NCI-H526 treated with DMSO at 0.1 percent for 48 hours (cell line): ENCODE measurements at regions not wholly inside any gene's neighbourhood (a gene's known extent, or its start where the extent isn't known, plus 50 kb on each side); places are given as distances from the start of the nearest gene placed in this dataset.

Experiments used
- DNase-seq: peaks from one replicate; lab custom pipeline; 2025; lab: John Stamatoyannopoulos, UW

DNA sequence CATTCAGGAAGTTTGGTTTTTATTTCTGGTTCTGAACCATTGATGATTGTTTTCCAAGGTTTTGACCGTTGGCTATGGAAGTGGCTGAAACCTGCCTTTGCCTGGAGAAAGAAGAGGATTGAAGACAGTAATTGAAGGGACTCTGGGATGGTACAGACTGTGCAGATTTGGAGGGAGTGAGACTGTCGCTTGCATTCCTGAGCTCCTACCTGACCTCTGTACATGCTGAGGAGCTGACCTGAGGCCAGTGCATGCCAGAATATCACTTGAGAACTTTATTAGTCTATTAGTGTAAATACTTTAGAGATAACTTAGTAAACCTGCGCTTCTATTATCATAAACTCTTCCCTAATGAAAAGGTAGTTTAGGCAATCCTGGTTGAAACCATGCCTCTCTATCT is 276.4 kb downstream of the IRS2 start:
- no peak for DNase-seq

DNA sequence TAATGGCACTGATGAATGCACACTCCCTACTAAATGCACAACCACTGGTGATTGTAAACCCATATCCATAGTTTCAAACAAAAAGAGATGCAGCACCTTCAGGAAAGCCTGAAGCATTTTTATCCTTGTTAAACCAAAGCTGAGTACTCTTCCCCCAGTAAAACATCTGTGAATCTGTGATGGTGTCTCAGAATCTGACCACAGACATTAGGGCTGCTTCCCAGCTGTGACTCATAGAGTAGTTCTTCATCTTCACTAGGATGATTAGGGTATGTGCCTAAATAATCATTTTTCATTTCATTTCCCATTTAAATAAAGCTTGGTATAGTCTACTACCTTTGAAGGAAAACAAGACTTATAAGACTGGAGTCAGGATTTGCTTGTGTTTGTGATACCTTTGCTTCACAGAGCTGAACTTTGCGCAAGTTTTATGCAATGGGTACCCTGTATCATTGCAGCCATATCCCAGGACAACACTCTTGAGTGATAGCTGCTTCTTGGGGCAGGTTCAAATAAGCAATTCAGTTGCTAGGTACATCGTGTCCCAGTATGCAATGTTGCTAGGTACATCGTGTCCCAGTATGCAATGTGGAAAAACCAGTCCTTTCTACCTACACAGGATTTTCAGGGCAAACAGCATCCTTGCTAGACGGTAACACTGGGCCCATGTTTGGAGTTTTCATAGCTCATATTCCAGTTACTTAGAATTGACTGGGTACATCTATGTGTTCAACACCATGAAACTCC is 277.1 kb downstream of the IRS2 start:
- no peak for DNase-seq

DNA sequence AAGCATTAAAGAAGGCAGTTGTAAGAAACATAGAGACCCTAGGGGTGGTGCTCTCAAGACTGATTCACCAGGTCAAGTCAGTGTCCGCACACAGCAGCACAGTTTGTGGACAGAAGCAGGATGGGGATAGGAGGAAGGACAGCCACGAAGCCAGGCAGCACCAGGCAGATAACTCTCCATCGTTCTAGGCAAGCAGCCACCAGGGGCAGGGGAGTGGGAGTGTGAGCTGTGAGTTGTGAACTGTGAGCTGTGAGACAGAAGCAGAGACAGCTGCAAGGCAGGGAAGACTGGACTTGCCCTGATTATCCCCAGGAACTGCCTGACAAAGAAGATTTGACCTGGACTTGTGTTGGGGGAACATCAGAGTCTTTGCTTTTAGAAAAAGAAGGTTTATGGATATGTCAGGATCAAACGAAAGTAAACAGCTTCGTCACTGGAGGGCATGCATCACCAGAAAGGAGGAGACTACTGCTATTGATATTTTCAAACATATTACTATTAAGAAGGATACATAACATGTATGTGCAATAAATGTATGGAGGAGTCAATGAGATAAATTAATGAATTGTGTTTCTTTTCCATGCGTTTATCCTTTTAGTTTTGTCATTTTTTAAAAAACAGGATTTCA is 286.1 kb downstream of the IRS2 start:
- no peak for DNase-seq

DNA sequence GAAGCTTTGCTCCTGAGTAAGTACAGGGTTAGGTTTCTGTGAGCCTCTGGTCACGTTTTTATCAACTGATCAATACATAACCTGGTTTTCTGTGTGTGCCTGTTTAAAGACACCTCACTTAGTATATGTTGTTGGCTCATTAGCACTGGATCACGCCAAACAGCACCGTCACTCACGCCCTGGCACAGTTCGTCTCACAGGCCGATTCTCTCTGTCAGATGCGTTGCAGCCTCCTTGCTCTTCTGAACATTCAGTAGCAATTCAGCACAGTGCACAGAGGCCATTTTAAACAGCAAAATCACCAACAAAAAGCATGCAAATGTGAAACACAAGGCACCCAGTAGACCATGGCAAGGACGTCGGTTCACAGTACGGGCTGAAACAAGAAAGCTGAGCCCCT is 288.5 kb downstream of the IRS2 start:
- peak; percentile 47 for DNase-seq

DNA sequence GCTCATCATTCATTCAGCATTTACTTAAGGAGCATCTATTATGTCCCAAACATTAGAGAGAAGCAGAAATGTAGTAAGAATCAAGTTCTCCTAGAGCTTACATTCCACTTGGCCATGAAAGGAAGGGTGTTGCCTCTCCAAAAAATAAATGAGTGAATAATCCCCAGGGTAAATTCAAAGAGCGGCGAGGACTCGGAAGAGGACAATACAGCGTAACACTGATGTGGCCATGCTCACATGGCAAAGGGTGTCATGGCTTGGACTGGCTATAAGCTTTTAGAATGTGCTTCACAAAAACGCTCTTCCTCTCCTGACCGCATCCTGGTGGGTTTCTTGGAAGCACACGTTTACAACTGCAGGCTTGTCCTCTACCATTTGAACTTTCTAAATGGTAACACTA is 290.2 kb downstream of the IRS2 start:
- DNase-seq = no peak

DNA sequence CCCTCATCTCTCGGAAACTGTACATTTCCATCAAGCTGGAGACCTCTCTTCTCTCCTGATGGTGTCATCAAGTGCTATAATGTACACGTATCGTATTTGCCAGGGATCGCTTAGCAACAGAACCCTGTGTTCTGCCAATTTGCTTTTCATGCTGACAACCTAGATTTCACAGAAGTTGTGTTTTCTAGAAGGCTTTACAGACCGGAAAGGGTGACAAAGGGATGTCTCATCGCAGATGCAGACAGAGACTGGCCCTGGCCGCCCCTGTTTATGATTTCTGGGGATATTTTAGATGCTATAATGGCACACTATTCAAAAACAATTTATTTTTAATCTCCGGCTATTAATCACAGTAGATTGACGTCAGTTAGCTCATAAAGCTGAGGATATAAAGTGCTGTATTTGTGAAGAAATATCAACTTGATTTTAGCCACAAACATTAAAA is 291.4 kb downstream of the IRS2 start:
- DNase-seq = no peak

- no peak for DNase-seq
These were observed 301.1 kb downstream of the IRS2 start for GRCh38 chr13:109485136-109485794.

GRCh38 chr13:109483284-109483683 is 303.1 kb downstream of the IRS2 start:
- no peak for DNase-seq

- DNase-seq = no peak
These were observed 305.3 kb downstream of the IRS2 start for GRCh38 chr13:109481040-109481439.

DNA sequence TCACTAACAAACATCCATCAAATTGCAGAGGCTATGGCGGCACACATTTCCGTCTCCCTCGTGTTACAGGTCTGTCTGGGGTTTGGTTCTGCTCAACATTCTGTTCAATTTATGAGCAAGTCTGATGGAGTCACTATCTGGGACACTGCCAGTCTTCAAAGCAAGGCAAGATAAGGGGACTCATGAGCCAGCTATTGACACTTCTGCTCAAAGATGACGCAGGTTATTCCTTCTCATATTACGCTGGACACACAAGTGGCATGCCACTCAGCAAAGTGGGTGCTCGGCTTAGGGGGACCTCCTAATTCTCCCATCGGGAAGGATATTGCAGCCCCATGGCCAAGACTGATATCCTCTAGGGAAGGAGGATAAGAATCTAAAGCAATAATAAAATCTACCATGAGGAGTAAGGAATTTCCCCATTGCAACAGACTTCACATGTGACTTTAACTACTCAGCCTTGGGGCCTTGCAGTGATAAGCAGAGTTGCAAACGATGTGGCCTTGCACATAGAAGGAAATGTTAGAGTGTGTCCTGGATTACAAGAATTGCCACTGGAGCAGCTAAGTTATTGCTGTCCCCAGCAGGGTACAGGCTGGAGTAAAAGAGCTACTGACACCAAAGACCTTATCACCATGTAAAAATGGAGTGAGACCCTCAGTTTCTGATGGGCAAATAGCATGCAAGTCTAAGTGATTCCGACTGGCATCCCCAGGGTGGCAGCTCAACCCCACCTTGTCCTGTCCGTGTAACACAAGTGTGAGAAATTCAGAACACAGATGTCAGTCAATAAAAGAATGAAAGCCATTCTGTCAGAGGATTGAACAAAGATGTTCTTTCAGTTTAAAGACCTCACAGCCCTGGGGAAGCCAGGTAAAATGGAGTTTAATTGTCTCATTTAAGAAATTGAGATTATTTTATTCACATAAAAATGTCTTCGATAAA is 306.1 kb downstream of the IRS2 start:
- DNase-seq = no peak

DNA sequence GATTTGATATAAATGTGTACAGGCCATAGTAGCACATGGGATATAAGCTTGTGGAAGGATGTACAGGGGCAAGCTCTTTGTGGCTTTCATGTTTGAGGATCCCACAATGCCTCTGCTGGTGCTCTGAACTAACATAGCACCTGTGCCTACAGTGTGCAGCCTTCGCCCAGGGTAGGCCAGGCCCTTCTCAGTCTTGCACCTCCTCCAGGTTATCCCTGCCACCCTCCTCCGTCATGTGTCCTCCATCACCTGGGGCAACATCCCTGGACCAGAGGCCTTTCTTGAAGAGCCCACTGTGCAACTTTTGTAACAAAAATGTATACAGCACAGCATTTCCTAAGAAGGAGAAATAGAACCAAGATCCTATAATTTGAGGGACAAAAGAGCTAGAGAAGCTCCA is 306.8 kb downstream of the IRS2 start:
- no peak for DNase-seq

DNA sequence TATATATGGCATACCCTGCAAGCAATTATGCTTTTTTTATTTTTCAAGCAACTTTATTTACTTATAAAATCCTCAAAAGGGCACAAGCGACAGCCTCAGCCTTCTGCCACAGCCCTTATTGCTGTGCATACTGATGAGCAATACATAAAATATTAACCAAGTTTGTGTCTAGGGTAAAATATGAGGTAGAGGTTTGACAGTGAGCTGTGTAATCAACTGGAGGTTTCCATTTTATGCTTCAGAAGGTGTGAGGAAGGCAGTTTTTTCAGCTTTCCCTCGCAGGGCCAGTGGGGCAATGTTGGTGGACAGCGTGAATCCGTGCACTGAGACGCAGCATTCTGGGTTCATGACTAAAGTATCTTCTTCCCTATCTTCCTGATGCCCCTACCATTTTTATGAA is 310.4 kb downstream of the IRS2 start:
- no peak for DNase-seq

DNA sequence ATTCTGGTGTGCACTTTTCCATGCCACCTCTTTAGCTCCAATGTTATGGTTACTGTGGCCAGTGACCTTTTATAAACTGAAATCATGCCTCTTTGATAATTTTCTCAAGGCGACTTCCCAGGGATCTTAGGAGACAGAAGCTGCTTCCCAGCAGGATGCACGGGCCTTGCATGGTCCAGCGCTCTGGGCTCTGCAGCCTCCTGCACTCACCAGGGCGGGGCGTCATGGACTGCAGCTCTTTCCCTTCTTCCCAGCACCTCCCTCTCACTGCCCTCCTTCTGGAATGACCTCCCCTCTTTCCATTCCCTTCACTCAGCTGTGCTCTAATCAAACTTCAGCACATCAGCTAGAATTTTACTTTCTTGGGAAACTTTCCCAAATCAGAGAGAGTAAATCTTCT is 318.3 kb downstream of the IRS2 start:
- no peak for DNase-seq

GRCh38 chr13:109465148-109465547 is 321.2 kb downstream of the IRS2 start:
- no peak for DNase-seq

- no peak for DNase-seq
These were observed 332.0 kb downstream of the IRS2 start for GRCh38 chr13:109454167-109454917.

GRCh38 chr13:109451726-109452125 is 334.7 kb downstream of the IRS2 start:
- DNase-seq = no peak

- no peak for DNase-seq
These were observed 337.8 kb downstream of the IRS2 start for GRCh38 chr13:109448629-109449028.

DNA sequence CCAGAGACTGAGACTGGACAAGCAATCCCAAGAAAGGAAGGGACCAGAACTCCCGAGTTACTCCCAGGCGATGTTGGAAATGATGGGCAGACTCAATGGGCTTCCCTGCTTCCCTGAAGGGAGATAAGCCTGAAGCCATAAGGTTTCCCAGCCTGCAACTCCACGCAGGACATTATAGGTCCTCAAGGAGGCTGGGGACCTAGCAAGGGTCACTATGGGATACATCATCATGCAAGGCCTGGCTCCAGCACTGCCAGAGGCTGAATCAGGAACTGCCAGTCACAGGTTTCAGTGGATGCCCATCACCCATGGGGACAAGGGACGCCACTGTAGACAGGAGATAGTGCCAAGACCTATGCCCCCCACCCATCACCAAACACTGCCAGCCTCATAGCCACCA is 338.7 kb downstream of the IRS2 start:
- no peak for DNase-seq

- DNase-seq = no peak
These were observed 346.1 kb downstream of the IRS2 start for GRCh38 chr13:109440320-109440719.

GRCh38 chr13:109439813-109440212 is 346.6 kb downstream of the IRS2 start:
- no peak for DNase-seq

DNA sequence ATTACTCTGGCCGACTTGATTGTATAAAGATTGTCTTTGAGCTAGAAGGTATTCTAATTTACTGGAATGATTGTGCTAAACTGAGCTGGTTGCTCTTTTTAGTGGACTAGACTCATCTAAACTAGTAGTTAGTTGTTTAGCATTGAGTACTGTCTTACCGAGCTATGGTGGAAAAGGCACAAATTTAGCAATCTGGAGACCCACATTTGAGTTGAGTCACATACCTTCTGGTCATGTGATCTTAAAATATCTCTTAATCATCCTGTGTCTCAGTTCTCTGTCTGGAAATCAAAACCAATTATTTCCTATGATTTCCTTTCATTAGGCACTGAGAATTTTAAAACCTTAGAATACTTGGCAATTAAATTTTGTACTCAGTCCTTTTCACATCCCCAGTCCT is 349.5 kb downstream of the IRS2 start:
- DNase-seq = no peak
